Thoracic aorta (tissue), 2 donors: ENCODE measurements at regions not wholly inside any gene's neighbourhood (a gene's known extent, or its start where the extent isn't known, plus 50 kb on each side); places are given as distances from the start of the nearest gene placed in this dataset.

Experiments used
- ATAC-seq: fragments of 150-250 bp; one replicate; pipeline ENCODE4 v1.8.0; 2017; ENCODE audit warnings: low read depth; ENCODE audit not compliant: insufficient number of reproducible peaks, low FRiP score
- DNase-seq: peaks from one replicate; pipeline ENCODE4 v3.0.0-alpha.2; 2020; ENCODE audit warnings: low spot score
- H3K27ac ChIP-seq, 2 donors: fragments of 200-600 bp; sonication (generic); 1 replicate in 1 of 2; 2 replicates in 1 of 2; pipeline ENCODE4 v1.5.1; 2016; ENCODE audit warnings: mild to moderate bottlenecking in 2 of 2, moderate library complexity in 2 of 2
- H3K27me3 ChIP-seq: fragments of 200-600 bp; sonication (generic); replicated peaks from 2 replicates; pipeline ENCODE4 v1.6.0; 2016; ENCODE audit warnings: mild to moderate bottlenecking; ENCODE audit not compliant: insufficient read depth
- H3K36me3 ChIP-seq: fragments of 200-600 bp; sonication (generic); one replicate; pipeline ENCODE4 v1.5.1; 2016
- H3K4me1 ChIP-seq, 2 donors: fragments of 200-600 bp; sonication (generic); 1 replicate in 1 of 2; 2 replicates in 1 of 2; pipeline versions ENCODE4 v1.5.1 to v1.6.0; 2016; ENCODE audit warnings: low read depth in 2 of 2, mild to moderate bottlenecking in 1 of 2; ENCODE audit not compliant: control insufficient read depth in 1 of 2
- H3K4me3 ChIP-seq: fragments of 200-600 bp; sonication (generic); 2 replicates; pipeline ENCODE4 v1.5.1; 2016; ENCODE audit warnings: mild to moderate bottlenecking
- H3K9me3 ChIP-seq: fragments of 200-600 bp; sonication (generic); 2 replicates; pipeline ENCODE4 v1.5.1; 2016
- CTCF ChIP-seq: fragments of 200-600 bp; sonication (generic); IDR thresholded peaks from one replicate; pipeline ENCODE4 v1.5.1; 2019; ENCODE audit warnings: antibody characterized with exemption

- Histone ChIP-seq H3K4me3 (no peak overlapping the region), H3K36me3 (no peaks in the 10 kb centered on the region), H3K27ac (no peak overlapping the region), H3K9me3 (no peaks in the 10 kb centered on the region), H3K4me1 (no peaks in the 10 kb centered on the region), H3K27me3 (no peaks in the 10 kb centered on the region)
- ATAC-seq (no peak), DNase-seq (no peak)
- no peak for TF ChIP-seq CTCF
These were observed 56.7 kb upstream of the MYO3A start for GRCh38 chr10:25877296-25877695.
